NCI-H1105 treated with DMSO at 0.1 percent for 48 hours (cell line): ENCODE measurements at regions not wholly inside any gene's neighbourhood (a gene's known extent, or its start where the extent isn't known, plus 50 kb on each side); places are given as distances from the start of the nearest gene placed in this dataset.

Experiments
- DNase-seq: peaks from one replicate; lab custom pipeline; 2025; lab: John Stamatoyannopoulos, UW

GRCh38 chr20:24718277-24718676, 230.8 kb upstream of the CST7 start:
- DNase-seq: no peak

GRCh38 chr20:24718696-24719095, 230.4 kb upstream of the CST7 start:
- peak; percentile 17 for DNase-seq

- no peak for DNase-seq
Observed at GRCh38 chr20:24720957-24721356, 228.1 kb upstream of the CST7 start.

GRCh38 chr20:24721891-24722568, 227.0 kb upstream of the CST7 start:
- DNase-seq: peak; percentile 19

- no peak for DNase-seq
Observed at GRCh38 chr20:24722586-24722985, 226.5 kb upstream of the CST7 start.

- DNase-seq: no peak
Observed at GRCh38 chr20:24723186-24723585, 225.9 kb upstream of the CST7 start.

- no peak for DNase-seq
Observed at GRCh38 chr20:24723647-24724352, 225.3 kb upstream of the CST7 start.

- no peak for DNase-seq
Observed at GRCh38 chr20:24724982-24725533, 224.0 kb upstream of the CST7 start.

GRCh38 chr20:24727795-24728194, 221.3 kb upstream of the CST7 start:
- DNase-seq: no peak

- no peak for DNase-seq
Observed at GRCh38 chr20:24729896-24730605, 219.0 kb upstream of the CST7 start.

GRCh38 chr20:24730750-24731149, 218.3 kb upstream of the CST7 start:
- no peak for DNase-seq

GRCh38 chr20:24731312-24731711, 217.8 kb upstream of the CST7 start:
- DNase-seq: no peak

GRCh38 chr20:24732076-24732475, 217.0 kb upstream of the CST7 start:
- no peak for DNase-seq

GRCh38 chr20:24732599-24732998, 216.5 kb upstream of the CST7 start:
- no peak for DNase-seq

- no peak for DNase-seq
Observed at GRCh38 chr20:24733416-24733815, 215.7 kb upstream of the CST7 start.

GRCh38 chr20:24734139-24734538, 214.9 kb upstream of the CST7 start:
- DNase-seq: no peak

- no peak for DNase-seq
Observed at GRCh38 chr20:24735263-24735662, 213.8 kb upstream of the CST7 start.

- DNase-seq: no peak
Observed at GRCh38 chr20:24736131-24736843, 212.8 kb upstream of the CST7 start.

GRCh38 chr20:24736844-24737211, 212.2 kb upstream of the CST7 start:
- DNase-seq: no peak

- no peak for DNase-seq
Observed at GRCh38 chr20:24737212-24737850, 211.7 kb upstream of the CST7 start.

GRCh38 chr20:24738058-24738775, 210.9 kb upstream of the CST7 start:
- DNase-seq: no peak
